Loucy (cell line): ENCODE measurements at regions not wholly inside any gene's neighbourhood (a gene's known extent, or its start where the extent isn't known, plus 50 kb on each side); places are given as distances from the start of the nearest gene placed in this dataset.

Experiments used
- H2AFZ ChIP-seq: fragments of 200-600 bp; sonication (generic); 2 replicates; pipeline ENCODE4 v1.6.0; 2016; ENCODE audit warnings: antibody characterized with exemption, mild to moderate bottlenecking, low read length, moderate library complexity
- H3F3A ChIP-seq: fragments of 200-600 bp; 2 replicates; pipeline ENCODE4 v1.6.0; 2016; ENCODE audit warnings: antibody characterized with exemption, low read depth, mild to moderate bottlenecking
- H3K27me3 ChIP-seq: fragments of 200-600 bp; sonication (generic); 2 replicates; pipeline ENCODE4 v1.6.1; 2014; ENCODE audit warnings: low read length, mild to moderate bottlenecking; ENCODE audit not compliant: insufficient read depth, poor library complexity, severe bottlenecking
- H3K36me3 ChIP-seq: fragments of 200-600 bp; sonication (generic); 2 replicates; pipeline ENCODE4 v1.6.1; 2016; ENCODE audit warnings: low read length; ENCODE audit not compliant: insufficient read depth
- H3K4me1 ChIP-seq: fragments of 200-600 bp; sonication (generic); 2 replicates; pipeline ENCODE4 v1.5.1; 2014; ENCODE audit warnings: low read length, mild to moderate bottlenecking; ENCODE audit not compliant: insufficient read depth, poor library complexity, severe bottlenecking
- H3K4me2 ChIP-seq: fragments of 200-600 bp; sonication (generic); 2 replicates; pipeline ENCODE4 v1.6.0; 2014; ENCODE audit warnings: antibody characterized with exemption, low read length, low read depth, mild to moderate bottlenecking; ENCODE audit not compliant: poor library complexity, severe bottlenecking
- H3K4me3 ChIP-seq: fragments of 200-600 bp; sonication (generic); 2 replicates; pipeline ENCODE4 v1.5.1; 2014; ENCODE audit warnings: low read length, mild to moderate bottlenecking, mixed read lengths; ENCODE audit not compliant: poor library complexity, severe bottlenecking
- H3K79me2 ChIP-seq: fragments of 200-600 bp; sonication (generic); 2 replicates; pipeline ENCODE4 v1.6.1; 2014; ENCODE audit warnings: low read length; ENCODE audit not compliant: insufficient read depth
- H3K9ac ChIP-seq: fragments of 200-600 bp; sonication (generic); 2 replicates; pipeline ENCODE4 v1.6.0; 2014; ENCODE audit warnings: mild to moderate bottlenecking, low read depth, low read length, moderate library complexity; ENCODE audit not compliant: poor library complexity, severe bottlenecking
- H3K9me2 ChIP-seq: fragments of 200-600 bp; sonication (generic); replicated peaks from 2 replicates; pipeline ENCODE4 v1.6.1; 2016; ENCODE audit warnings: low read depth, low read length, mixed read lengths
- H3K9me3 ChIP-seq: fragments of 200-600 bp; sonication (generic); 2 replicates; pipeline ENCODE4 v1.6.1; 2014; ENCODE audit warnings: mild to moderate bottlenecking, antibody characterized with exemption, low read length, low read depth; ENCODE audit not compliant: insufficient read depth
- H4K20me1 ChIP-seq: fragments of 200-600 bp; sonication (generic); 2 replicates; pipeline ENCODE4 v1.6.0; 2014; ENCODE audit warnings: antibody characterized with exemption, low read length, mild to moderate bottlenecking; ENCODE audit not compliant: insufficient read depth, poor library complexity, severe bottlenecking
- EZH2phosphoT487 ChIP-seq: fragments of 200-600 bp; IDR thresholded peaks from 2 replicates; pipeline ENCODE4 v1.6.1; 2018; ENCODE audit warnings: antibody characterized with exemption, mild to moderate bottlenecking, moderate library complexity, borderline replicate concordance
- TF ChIP-seq, protein P1 (sequence below): fragments of 200-600 bp; sonication (generic); conservative IDR thresholded peaks from 2 replicates; pipeline ENCODE4 v1.5.1; 2014; ENCODE audit warnings: mild to moderate bottlenecking, antibody characterized with exemption, low read length

DNA sequence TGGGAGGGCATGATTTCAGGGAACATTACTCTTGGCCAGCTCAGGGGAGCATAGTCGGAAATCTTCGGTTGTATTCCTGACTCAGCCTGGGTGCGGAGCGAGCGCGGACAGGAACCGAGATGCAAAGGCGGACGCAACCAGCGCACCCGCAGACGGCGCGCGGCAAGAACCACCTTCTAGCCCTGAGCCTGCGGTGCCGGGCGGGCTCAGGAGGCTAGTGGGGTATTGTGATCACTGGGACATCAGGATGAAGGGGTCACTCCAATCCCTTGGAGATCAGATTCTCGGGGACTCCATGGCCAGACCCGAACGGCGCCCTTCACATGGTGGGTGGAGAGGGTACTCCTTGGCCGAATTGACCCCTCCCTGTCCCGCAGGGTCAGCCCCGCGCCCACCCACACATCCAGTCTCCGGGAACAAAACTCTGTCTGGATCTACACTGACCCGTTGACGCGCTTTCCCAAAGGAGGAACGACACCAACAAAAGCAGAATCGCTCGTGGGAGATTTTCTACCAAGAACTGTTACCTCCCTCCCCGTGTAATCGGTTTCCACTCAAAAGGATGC lies 730.5 kb downstream of the ZWINT start:
- Histone ChIP-seq H3K36me3 (no peaks in the 10 kb centered on the region), H4K20me1 (no peaks in the 10 kb centered on the region), H3K4me1 (no peaks in the 10 kb centered on the region), H3K9me2 (no peaks in the 10 kb centered on the region), H3K9ac (no peak overlapping the region), H3F3A (no peaks in the 10 kb centered on the region), H3K27me3 (no peaks in the 10 kb centered on the region), H3K9me3 (no peaks in the 10 kb centered on the region), H3K4me3 (no peak overlapping the region), H3K4me2 (no peak overlapping the region), H3K79me2 (no peaks in the 10 kb centered on the region), H2AFZ (no peak overlapping the region)
- no peak for TF ChIP-seq EZH2phosphoT487

GRCh38 chr10:55629793-55630490 lies 731.1 kb downstream of the ZWINT start:
- Histone ChIP-seq H3K9me2 (no peaks in the 10 kb centered on the region), H3K4me1 (no peaks in the 10 kb centered on the region), H3F3A (no peaks in the 10 kb centered on the region), H3K36me3 (no peaks in the 10 kb centered on the region), H4K20me1 (no peaks in the 10 kb centered on the region), H3K4me3 (no peak overlapping the region), H3K9me3 (no peaks in the 10 kb centered on the region), H3K4me2 (no peak overlapping the region), H3K27me3 (no peaks in the 10 kb centered on the region), H3K9ac (no peak overlapping the region), H2AFZ (no peak overlapping the region), H3K79me2 (no peaks in the 10 kb centered on the region)
- TF ChIP-seq, protein P1, sequence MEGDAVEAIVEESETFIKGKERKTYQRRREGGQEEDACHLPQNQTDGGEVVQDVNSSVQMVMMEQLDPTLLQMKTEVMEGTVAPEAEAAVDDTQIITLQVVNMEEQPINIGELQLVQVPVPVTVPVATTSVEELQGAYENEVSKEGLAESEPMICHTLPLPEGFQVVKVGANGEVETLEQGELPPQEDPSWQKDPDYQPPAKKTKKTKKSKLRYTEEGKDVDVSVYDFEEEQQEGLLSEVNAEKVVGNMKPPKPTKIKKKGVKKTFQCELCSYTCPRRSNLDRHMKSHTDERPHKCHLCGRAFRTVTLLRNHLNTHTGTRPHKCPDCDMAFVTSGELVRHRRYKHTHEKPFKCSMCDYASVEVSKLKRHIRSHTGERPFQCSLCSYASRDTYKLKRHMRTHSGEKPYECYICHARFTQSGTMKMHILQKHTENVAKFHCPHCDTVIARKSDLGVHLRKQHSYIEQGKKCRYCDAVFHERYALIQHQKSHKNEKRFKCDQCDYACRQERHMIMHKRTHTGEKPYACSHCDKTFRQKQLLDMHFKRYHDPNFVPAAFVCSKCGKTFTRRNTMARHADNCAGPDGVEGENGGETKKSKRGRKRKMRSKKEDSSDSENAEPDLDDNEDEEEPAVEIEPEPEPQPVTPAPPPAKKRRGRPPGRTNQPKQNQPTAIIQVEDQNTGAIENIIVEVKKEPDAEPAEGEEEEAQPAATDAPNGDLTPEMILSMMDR = no peak
- no peak for TF ChIP-seq EZH2phosphoT487

DNA sequence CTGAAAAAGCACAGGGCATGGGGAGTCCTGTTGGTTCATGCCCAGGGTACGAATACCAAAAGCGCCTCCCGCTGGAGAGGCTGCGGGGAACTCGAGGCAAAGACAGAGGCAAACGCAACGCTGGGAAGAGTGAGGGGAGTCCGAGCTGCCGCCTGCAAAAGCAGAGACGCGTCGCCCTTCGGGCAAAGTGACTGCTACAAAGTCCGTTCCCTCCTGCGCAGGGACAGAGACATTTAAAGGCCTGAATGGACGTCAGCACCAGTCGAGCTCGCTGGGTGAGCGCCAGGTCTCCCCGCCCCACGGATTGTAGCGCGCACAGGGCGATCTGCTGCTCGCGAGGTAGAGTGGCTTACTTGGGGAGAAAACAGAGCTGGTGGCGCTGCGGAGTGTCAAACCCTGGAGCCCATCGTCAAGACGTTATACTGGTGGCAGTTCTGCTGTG lies 732.8 kb downstream of the ZWINT start:
- Histone ChIP-seq H3K79me2 (no peaks in the 10 kb centered on the region), H4K20me1 (no peaks in the 10 kb centered on the region), H3K36me3 (no peaks in the 10 kb centered on the region), H3K27me3 (no peaks in the 10 kb centered on the region), H3K4me2 (no peak overlapping the region), H3K9ac (no peak overlapping the region), H3K9me3 (no peaks in the 10 kb centered on the region), H3F3A (no peaks in the 10 kb centered on the region), H3K9me2 (no peaks in the 10 kb centered on the region), H3K4me3 (no peak overlapping the region), H2AFZ (no peak overlapping the region), H3K4me1 (no peaks in the 10 kb centered on the region)
- TF ChIP-seq EZH2phosphoT487 = no peak
- TF ChIP-seq, protein P1 = no peak
